Fibroblast of skin of left biceps (primary cell): ENCODE measurements at regions not wholly inside any gene's neighbourhood (a gene's known extent, or its start where the extent isn't known, plus 50 kb on each side); places are given as distances from the start of the nearest gene placed in this dataset.
A peak's percentile ranks its signal among the peaks of the same experiment; 100 is the strongest.

Experiments used
- DNase-seq, 2 experiments: peaks; one replicate each; pipeline ENCODE4 v3.0.0-alpha.2; 2013; ENCODE audit warnings: low read depth in 2 of 2

- DNase-seq: peak; percentile 78 to 80
These were observed 179.4 kb downstream of the ETS1 start for GRCh38 chr11:128407962-128408361.

- DNase-seq: no peak
These were observed 181.4 kb downstream of the ETS1 start for GRCh38 chr11:128405714-128406662.

- DNase-seq: no peak
These were observed 182.2 kb downstream of the ETS1 start for GRCh38 chr11:128405112-128405511.

- DNase-seq: no peak
These were observed 182.9 kb downstream of the ETS1 start for GRCh38 chr11:128404437-128404836.

GRCh38 chr11:128400382-128401203 is 186.8 kb downstream of the ETS1 start:
- DNase-seq: peak; percentile 81 to 83

GRCh38 chr11:128399251-128400121 is 187.9 kb downstream of the ETS1 start:
- DNase-seq: no peak

DNA sequence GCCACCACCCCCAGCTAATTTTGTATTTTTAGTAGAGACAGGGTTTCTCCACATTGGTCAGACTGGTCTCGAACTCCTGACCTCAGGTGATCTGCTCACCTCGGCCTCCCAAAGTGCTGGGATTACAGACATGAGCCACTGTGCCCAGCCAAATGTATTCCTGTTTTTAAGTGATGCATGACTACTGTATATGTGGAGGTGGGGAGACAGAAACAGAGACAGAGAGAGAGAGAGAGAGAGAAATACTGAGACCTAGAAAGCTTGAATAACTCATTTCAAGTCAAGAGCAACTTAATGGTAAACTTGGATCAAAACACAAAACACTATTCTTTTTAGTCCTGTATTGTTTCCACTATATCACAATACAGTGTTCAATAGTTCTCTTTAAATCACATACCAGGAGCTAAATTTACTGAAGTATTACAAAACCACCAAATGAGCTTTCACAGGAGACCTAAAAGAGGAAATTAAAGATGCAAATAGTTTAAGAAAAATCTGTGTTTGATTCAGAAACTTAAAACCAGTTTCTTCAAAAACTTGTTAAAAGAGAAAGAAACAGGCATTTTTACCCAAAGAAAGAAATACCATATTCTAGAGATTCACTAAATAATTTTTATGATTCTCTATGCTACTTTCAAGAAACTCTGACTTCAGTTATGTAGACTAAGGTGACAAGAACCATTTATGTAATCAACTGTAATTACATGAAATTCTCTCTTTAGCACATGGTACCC is 188.7 kb downstream of the ETS1 start:
- no peak for DNase-seq

- DNase-seq: no peak
These were observed 190.0 kb downstream of the ETS1 start for GRCh38 chr11:128397362-128397761.

- no peak for DNase-seq
These were observed 192.8 kb downstream of the ETS1 start for GRCh38 chr11:128394431-128395089.

DNA sequence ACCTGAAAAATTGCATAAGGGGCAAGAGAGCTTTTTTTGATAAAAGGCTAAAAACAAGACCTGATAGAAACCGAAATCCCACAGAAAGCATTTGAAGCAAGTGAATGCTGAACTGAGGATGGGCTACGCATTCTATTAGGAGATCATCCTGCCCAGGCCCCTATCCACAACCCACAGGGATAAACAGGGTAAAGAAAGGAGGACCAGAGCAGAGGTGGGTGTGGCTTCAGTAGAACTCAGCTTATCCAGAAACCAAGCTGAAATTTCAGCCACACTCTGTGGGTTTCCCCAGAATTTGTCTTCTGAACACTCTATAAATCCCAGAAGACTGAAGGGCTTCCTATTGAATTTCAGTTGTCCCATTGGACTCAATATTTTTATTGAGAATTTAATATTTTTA is 195.1 kb downstream of the ETS1 start:
- no peak for DNase-seq

DNA sequence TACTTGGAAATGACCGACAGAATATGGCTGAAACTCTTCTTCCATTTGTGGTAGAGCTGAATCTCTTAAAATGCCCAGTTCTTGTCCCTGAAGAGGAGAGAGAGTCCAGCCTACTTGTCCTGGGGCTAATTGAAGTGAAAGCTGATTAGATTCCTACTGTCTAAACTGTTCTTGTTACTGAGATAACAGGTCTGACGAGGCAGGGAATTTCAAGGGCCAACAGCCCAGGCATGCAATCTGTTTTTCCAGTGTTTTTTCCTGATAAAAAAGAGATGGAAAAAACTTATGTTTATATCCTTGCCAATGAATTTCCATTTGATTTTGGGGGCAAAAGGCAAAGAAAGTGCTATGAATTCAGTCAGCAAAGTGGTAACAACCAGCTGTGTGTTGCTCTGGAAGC is 195.5 kb downstream of the ETS1 start:
- no peak for DNase-seq

- DNase-seq: no peak
These were observed 197.1 kb downstream of the ETS1 start for GRCh38 chr11:128390246-128390645.

- no peak for DNase-seq
These were observed 197.8 kb downstream of the ETS1 start for GRCh38 chr11:128389461-128389976.

GRCh38 chr11:128388206-128388815 is 199.0 kb downstream of the ETS1 start:
- no peak for DNase-seq

- DNase-seq: no peak
These were observed 207.5 kb downstream of the ETS1 start for GRCh38 chr11:128379587-128380580.

DNA sequence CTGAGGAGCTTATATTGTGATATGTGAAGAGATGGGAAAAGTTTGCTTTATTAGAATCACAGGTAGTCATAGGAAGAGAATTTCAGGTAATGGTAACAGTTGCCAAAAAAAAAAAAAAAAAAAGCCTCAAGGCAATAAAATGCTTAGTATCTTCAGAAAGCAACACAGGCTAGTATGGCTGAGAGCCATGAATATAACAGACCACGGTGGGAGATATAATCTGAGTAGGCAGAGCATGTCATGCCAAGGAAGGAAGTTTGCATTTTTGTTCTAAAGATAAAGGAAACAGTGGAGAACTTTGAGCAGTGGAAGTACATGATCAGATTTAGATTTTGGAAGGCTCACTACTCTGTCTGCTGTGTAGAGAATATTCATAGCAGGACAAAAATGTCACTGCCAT is 211.4 kb downstream of the ETS1 start:
- no peak for DNase-seq

DNA sequence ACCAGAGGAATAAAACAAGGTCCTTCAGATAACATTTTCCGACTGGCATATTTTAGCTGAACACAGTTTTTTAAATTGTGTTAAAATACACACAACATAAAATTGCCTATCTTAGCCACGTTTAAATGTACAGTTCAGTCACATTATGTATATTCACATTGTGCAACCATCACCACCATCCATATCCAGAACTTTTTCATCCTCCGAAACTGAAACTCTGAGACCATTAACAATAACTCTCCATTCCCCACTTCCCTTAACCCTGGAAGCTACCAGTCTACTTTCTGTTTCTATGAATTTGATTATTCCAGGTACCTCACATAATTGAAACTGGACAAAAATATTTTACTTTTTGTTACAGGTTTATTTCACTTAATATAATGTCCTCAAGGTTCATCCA is 213.3 kb downstream of the ETS1 start:
- DNase-seq: no peak

DNA sequence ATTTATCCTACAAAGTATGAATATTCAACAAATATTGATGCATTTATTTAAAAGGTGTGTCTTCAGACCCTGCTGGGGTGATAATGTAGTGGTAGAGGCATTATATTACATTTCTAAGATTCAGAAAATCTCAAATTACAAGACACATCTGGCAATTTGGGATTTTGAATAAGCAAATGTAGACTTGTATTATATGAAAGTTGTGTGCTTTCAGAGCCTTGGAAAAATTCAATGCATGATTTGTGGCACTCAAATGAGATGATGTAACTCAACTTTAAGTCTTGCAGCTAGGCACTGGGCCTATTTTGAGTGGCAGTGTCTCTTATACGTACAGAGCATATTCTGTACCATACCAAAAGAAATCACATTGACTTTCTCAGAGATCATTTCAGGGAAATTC is 214.4 kb downstream of the ETS1 start:
- DNase-seq: no peak

DNA sequence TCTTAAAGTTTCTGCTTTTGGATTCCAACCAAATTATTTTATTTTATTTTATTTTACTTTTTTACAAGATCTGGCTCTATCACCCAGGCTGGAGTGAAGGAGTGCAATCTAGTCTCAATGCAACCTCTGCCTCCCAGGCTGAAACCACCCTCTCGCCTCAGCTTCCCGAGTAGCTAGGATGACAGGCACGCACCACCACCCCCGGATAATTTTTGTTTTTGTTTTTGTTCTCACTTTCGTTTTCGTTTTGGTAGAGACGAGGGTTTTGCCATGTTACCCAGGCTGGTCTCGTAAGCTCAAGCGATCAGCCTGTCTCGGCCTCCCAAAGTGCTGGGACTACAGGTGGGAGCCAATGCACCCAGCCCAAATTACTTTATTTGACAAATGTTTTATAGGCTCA is 219.8 kb downstream of the ETS1 start:
- DNase-seq: no peak
